ENCODE measurements at regions not wholly inside any gene's neighbourhood (a gene's known extent, or its start where the extent isn't known, plus 50 kb on each side); places are given as distances from the start of the nearest gene placed in this dataset.

DNA sequence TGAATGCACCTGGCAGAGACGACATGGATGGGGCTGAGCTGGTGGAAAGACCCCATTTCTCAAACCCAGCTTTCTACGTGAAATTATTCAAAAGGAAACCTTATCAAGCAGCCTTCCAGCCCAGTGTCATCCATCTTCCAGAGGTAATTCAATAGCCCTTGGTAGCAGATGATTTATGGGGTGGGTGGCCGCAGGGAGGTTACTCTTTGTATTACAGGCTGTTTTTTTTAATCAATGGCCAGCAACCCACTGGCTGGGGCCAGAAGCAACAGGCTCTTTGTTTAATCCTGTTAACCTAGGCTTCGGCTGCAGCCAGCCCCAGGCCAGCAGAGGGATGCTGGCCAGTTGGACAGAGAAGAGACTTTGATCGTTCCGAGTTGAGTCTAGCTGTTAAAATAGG, 139.8 kb upstream of the SRRM4 start:
- TF ChIP-seq, protein P1, sequence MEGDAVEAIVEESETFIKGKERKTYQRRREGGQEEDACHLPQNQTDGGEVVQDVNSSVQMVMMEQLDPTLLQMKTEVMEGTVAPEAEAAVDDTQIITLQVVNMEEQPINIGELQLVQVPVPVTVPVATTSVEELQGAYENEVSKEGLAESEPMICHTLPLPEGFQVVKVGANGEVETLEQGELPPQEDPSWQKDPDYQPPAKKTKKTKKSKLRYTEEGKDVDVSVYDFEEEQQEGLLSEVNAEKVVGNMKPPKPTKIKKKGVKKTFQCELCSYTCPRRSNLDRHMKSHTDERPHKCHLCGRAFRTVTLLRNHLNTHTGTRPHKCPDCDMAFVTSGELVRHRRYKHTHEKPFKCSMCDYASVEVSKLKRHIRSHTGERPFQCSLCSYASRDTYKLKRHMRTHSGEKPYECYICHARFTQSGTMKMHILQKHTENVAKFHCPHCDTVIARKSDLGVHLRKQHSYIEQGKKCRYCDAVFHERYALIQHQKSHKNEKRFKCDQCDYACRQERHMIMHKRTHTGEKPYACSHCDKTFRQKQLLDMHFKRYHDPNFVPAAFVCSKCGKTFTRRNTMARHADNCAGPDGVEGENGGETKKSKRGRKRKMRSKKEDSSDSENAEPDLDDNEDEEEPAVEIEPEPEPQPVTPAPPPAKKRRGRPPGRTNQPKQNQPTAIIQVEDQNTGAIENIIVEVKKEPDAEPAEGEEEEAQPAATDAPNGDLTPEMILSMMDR (IDR thresholded peaks at IDR 0.05; ENCODE audit: low read depth, low read length, missing input control): no peak
- TF ChIP-seq FOXA2 (IDR thresholded peaks at IDR 0.05): no peak
- TF ChIP-seq, protein P2, sequence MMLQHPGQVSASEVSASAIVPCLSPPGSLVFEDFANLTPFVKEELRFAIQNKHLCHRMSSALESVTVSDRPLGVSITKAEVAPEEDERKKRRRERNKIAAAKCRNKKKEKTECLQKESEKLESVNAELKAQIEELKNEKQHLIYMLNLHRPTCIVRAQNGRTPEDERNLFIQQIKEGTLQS (IDR thresholded peaks at IDR 0.05): no peak
- no peak for TF ChIP-seq FOXA1 (IDR thresholded peaks at IDR 0.05)
